Fibroblast of villous mesenchyme (primary cell): ENCODE measurements at regions not wholly inside any gene's neighbourhood (a gene's known extent, or its start where the extent isn't known, plus 50 kb on each side); places are given as distances from the start of the nearest gene placed in this dataset.

Experiments
- DNase-seq: peaks from one replicate; pipeline ENCODE4 v3.0.0-alpha.2; 2010; ENCODE audit warnings: low read depth
- H3K4me3 ChIP-seq: 2 replicates; pipeline ENCODE4 v1.5.1; 2011; ENCODE audit warnings: low read depth, mild to moderate bottlenecking, low read length
- TF ChIP-seq, protein P1 (sequence below): IDR thresholded peaks from 2 replicates; pipeline ENCODE4 v1.5.1; 2012; ENCODE audit warnings: low read depth, mild to moderate bottlenecking, low read length; ENCODE audit not compliant: insufficient read depth

DNA sequence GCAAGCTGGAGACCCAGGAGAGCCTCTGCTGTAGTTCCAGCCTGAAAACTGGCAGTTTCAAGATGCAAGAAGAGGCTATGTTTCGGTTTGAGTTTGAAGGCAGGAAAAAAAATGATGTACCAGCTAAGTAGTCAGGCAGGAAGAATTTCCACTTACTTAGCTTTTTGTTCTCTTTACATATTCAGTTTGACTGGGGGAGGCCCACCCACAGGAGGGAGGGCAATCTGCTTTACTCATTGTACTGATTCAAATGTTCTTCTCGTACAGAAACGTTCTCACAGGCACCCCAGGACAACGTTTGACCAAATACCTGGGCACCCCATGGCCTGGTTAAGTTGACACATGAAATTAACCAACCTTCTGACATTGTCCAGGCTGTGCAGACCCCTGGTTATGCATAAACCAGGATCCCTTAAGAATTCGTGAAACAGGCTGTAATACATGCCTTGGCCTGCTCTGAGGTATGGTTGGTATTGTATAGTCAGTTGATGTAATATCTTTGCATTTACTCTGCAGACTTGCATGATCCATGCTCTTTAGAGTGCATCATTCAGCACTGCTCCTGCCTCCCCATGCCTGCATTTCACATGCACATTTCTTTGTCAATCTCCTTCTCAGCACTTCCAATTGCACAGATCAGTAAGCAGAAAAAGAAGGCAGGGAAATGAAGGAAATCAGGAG, 687.1 kb downstream of the TAF11L14 start:
- DNase-seq: no peak
- H3K4me3 ChIP-seq: no peak overlapping the region
- TF ChIP-seq, protein P1, sequence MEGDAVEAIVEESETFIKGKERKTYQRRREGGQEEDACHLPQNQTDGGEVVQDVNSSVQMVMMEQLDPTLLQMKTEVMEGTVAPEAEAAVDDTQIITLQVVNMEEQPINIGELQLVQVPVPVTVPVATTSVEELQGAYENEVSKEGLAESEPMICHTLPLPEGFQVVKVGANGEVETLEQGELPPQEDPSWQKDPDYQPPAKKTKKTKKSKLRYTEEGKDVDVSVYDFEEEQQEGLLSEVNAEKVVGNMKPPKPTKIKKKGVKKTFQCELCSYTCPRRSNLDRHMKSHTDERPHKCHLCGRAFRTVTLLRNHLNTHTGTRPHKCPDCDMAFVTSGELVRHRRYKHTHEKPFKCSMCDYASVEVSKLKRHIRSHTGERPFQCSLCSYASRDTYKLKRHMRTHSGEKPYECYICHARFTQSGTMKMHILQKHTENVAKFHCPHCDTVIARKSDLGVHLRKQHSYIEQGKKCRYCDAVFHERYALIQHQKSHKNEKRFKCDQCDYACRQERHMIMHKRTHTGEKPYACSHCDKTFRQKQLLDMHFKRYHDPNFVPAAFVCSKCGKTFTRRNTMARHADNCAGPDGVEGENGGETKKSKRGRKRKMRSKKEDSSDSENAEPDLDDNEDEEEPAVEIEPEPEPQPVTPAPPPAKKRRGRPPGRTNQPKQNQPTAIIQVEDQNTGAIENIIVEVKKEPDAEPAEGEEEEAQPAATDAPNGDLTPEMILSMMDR: no peak

DNA sequence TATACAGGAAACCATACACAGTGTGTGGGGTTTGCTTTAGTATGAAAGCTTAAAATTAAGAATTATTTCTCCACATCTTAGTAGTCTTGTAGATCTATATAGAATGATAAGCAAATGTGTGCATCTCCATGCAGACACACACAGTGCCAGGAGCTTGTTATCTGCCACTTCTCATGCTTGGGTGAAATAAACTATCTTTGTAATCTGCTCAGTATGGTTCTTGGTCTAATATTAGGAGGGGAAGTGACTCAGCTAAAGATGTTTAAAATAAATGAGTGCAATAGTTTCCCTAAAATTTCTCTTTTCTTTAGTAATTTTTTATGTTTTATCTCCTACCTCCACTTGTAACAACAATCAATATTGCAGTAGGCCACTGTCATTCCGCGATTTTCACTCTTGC, 689.6 kb downstream of the TAF11L14 start:
- TF ChIP-seq, protein P1: no peak
- DNase-seq: no peak
- no peak overlapping the region for H3K4me3 ChIP-seq

DNA sequence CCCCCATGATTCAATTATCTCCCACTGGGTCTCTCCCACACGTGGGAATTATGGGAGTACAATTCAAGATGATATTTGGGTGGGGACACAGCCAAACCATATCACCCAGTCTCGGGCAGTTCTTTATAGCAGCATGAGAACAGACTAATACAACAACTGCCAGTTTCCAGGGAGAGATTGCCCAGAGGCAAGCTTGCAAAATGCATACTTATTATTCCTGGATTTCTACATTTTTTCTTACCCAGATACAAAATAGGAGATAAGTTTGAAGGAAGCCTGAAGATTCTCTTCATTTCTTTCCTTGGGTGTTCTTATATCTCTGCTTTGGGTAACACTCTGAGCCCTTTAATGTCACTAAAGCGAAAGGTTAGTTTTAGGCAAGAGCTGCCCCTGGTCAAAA, 691.2 kb downstream of the TAF11L14 start:
- H3K4me3 ChIP-seq: no peak overlapping the region
- DNase-seq: no peak
- TF ChIP-seq, protein P1: no peak

DNA sequence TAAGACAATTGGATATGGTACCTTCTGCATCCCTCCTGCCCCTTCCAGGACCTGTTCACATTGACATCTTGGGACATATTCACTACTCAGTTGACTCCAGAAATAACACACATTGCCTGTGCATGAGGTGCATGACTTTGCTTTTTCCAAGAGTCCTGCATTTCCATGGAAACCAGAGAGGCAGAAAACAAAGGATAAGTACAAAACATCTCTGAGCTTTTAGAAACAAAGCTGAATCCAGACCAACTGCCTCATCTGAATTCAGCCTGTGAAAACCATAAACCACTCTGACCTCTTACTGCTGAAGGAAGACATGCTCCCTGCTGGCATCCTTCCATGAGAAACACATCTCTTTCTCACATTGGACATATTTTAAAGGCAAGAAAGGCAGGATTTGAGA, 695.1 kb downstream of the TAF11L14 start:
- peak; percentile 41 for DNase-seq
- TF ChIP-seq, protein P1: no peak
- no peak overlapping the region for H3K4me3 ChIP-seq

DNA sequence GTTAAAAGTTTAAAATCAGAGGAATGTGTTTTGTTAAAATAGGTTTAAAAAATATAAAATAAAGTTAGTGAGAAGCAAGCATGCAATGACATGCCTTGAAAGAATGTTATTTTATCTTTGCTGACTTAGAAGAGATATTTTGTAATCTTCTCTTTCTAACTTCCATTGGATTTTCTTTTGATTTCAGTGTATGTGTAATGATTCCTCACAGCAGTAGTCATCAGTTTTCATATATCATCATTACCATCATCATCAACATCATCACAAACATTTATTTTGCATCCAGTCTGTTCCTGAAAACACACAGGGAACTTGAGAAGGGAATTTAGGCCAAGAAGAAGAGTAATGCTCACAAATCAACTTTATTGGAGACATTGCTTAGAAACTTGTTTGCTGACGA, 699.6 kb downstream of the TAF11L14 start:
- no peak overlapping the region for H3K4me3 ChIP-seq
- TF ChIP-seq, protein P1: no peak
- peak; percentile 32 for DNase-seq

DNA sequence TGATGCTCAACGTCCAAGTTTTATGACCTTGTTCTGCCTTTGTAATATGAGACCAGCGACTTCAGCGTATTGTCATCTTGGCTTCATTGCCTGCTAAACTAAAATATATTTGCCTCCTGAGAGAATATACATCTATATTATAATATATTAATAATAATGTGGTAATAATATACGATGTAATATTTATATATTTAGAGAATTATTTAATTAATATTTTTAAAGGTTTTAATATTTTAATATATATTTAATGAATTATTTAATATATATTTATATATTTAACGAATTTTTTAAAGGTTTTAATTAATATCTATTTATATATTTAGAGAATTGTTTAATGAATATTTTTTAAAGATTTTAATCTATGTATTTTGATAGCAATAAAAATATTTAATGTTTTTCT, 700.7 kb downstream of the TAF11L14 start:
- no peak overlapping the region for H3K4me3 ChIP-seq
- TF ChIP-seq, protein P1: no peak
- DNase-seq: no peak

DNA sequence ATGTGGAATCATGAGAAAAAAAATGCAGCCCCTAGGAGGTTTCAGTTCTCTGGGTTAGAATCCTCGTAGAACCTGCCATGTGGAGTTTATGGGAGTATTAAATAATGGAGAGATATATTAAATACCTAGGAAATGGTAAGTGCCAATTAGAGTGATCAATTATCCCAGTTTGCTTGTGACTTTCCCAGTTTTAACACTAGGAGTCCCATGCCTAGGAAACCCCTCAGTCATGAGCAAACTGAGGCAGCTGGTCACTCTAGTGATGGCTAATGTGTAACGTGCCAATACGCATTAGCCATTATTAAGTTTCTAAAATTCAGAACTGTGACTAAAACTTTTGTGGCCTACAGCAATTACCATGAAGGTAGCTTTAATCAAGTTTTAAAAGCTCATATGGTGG, 720.6 kb downstream of the TAF11L14 start:
- TF ChIP-seq, protein P1: no peak
- no peak for DNase-seq
- no peak overlapping the region for H3K4me3 ChIP-seq
